ENCODE measurements at regions not wholly inside any gene's neighbourhood (a gene's known extent, or its start where the extent isn't known, plus 50 kb on each side); places are given as distances from the start of the nearest gene placed in this dataset.

- TF ChIP-seq ZNF174 (CRISPR knock-in tag; IDR thresholded peaks at IDR 0.05) (no peak), MAFK (IDR thresholded peaks at IDR 0.05; ENCODE audit: low read length) (no peak), ARHGAP35 (IDR thresholded peaks at IDR 0.05; ENCODE audit: partially characterized antibody) (no peak), FOS (IDR thresholded peaks at IDR 0.05; ENCODE audit: extremely low read depth, insufficient read length) (no peak), PHTF2 (CRISPR knock-in tag; IDR thresholded peaks at IDR 0.05) (no peak), NFRKB (IDR thresholded peaks at IDR 0.05; ENCODE audit: low read depth) (no peak), HNRNPK (IDR thresholded peaks at IDR 0.05; ENCODE audit: low read depth, low read length, poor library complexity, severe bottlenecking) (no peak), ZNF184 (CRISPR knock-in tag; IDR thresholded peaks at IDR 0.05) (no peak), TAF15 (IDR thresholded peaks at IDR 0.05; ENCODE audit: low read depth, low read length) (no peak), CTCF (IDR thresholded peaks at IDR 0.05 in 2 of 3, conservative IDR thresholded peaks at IDR 0.05 in 1 of 3; ENCODE audit: insufficient read depth in 2 of 3, low read depth in 1 of 3, low read length in 3 of 3) (no peak)
These were observed 112.3 kb upstream of the TOP1 start for GRCh38 chr20:40916276-40916675.

All from K562 (cell line).